Activated T-cell treated with anti-CD3 and anti-CD28 coated beads, Interleukin-2, amount 50 U/mL, for 48 hours (primary cell): ENCODE measurements at regions not wholly inside any gene's neighbourhood (a gene's known extent, or its start where the extent isn't known, plus 50 kb on each side); places are given as distances from the start of the nearest gene placed in this dataset.
"Not testable (repeated sequence)": the region's sequence is repeated elsewhere in the genome, so short reads cannot be mapped to it uniquely, and the experiment has no call there.

Source experiments
- DNase-seq, 2 experiments: peaks; one replicate each; pipeline ENCODE4 v3.0.0-alpha.2; 2020

DNA sequence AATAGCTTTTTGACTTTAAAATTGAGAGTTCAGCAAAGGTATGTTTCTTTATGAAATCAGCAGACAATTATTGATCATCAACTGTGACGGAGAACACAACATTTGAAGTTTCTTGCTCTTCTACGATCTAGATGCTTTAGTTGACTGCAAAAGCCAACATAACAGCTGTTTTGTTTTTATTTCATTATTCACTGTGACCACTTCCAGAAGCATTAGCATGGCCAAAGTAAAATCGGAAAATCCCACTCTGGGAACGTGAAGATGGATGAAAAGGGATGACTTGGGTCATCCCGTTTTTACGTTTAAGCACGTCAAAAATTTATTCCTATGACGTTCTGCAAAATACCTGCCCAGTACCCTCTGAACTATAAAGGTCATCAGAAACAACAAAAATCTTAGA lies 833.0 kb upstream of the ADAMTS5 start:
- DNase-seq = no peak

DNA sequence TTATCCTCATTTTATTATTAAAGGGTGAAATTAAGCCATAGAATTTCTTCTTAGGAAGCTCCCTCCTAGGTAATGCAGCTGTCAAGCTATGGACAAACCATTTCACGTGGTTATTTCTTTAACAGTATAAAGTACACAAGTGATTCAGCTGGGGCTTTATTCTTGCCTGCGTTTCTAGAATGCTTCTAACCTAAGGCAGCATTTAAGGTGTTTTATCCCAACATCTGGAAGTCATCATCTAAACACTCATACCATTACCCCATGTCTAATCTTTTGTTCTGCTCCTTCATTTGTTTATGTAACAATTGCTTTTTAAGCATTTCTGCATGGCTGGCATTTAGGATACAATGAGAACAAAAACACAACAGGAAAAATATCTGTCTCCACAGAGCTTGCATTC lies 829.2 kb upstream of the ADAMTS5 start:
- DNase-seq = no peak

DNA sequence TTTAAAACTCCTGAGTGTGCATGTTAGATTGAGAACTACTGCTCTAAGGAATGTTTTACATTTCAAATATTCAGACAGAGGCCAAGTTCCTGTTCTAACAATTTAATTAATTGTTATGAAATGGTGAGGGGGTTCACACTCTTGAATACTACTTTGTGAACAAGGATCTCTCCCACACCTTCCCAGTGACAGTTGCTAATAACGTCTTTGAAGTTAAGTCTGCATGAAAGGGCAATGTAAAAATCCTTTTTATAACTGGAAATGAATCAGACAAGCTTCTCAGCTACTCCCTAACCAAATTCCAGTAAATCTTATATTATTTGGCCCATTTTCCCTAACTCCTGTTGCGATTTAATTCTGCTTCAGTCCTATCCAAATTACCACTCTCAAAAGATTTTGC lies 828.5 kb upstream of the ADAMTS5 start:
- no peak for DNase-seq

DNA sequence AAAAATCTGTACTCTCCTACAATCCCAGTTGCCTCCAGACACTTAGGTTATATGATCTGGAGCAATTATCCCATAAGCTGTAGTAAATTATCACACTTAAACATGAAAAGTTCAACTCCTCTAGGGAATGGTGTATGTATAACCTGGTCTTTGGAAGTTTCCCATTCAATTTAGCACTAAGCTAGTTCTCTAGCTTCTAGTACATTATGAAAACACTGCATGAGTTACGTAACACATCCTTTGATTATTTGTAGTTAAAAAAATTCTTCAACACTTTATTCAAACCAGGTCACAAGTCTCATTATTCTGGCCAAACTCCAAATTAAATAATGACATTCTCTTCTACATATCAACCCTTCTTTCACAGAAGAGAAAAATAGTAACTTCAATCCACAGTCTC lies 827.0 kb upstream of the ADAMTS5 start:
- no peak for DNase-seq

DNA sequence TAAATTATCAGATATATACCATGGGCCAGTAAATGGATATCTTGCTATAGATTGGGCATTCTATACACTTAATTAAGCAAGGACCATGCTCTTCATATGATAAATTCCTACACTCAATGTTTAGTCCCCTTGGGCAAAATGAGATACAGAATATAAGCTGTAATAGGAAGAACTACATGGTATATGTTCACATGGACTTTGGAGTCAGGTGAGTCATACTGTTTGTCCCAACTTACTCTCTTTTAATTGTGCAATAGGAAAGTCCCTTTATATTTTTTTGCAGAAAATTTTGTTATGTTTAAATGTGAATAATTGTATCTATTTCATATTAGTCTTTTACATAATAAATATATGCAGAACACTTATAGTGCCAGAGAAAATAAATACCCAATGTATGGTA lies 820.2 kb upstream of the ADAMTS5 start:
- DNase-seq = no peak

DNA sequence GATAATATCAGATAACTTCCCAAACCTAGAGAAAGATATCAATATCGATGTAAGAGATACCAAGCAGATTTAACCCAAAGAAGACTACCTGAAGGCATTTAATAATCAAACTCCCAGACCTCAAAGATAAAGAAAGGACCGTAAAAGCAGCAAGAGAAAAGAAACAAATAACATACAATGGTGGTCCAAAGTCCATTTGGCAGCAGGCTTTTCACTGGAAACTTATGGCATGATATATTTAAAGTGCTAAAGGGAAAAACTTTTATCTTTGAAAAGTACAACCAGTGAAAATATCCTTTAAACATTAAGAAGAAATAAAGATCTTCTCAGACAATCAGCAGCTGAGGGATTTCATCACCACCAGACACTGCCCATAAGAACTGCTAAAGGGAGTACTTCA lies 812.7 kb upstream of the ADAMTS5 start:
- no peak for DNase-seq

DNA sequence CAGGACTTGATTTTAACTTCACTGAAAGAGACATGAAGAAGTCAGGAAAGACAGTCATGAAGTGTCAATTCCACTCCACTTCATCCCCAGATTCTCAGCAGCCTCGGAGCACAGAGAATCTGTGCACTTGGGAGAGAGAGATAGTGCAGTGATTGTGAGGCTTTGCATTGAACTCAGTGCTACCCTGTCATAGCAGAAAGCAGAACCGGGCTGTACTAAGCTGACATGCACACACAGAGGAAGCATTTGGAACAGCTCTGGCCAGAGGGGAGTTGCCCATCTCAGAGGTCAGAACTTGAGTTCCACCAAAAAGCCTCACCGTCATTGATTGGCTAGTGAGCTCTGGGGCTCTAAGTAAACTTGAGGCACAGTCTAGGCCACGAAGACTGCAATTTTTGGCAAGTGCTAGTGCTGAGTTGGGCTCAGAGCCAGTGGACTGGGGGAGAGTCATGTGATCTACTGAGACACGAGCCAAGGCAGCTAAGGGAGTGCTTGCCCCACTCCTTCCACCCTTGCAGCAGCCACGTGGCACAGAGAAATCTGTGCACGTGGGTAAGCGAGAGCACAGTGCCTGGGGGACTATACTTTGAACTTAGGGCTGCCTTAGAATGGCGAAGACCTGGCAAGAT lies 810.2 kb upstream of the ADAMTS5 start:
- no peak for DNase-seq

DNA sequence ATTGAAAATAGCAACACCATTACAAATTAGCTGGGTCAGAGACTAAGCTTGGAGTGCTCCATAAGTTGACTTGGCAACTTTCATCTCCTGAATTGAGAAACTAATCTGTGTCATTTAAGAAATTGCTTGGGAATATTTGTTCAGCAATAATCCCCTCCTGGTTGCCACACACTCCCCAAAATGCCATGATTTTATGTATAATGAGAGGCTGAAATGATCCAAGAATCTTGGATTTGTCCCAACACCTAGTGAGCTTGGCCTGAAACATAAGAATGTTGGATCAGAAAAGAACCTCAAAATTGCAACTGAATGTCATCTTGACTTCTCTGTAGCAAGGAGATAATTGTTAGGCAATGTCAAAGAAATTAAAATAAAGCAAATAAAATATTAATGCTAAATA lies 805.9 kb upstream of the ADAMTS5 start:
- DNase-seq = no peak

DNA sequence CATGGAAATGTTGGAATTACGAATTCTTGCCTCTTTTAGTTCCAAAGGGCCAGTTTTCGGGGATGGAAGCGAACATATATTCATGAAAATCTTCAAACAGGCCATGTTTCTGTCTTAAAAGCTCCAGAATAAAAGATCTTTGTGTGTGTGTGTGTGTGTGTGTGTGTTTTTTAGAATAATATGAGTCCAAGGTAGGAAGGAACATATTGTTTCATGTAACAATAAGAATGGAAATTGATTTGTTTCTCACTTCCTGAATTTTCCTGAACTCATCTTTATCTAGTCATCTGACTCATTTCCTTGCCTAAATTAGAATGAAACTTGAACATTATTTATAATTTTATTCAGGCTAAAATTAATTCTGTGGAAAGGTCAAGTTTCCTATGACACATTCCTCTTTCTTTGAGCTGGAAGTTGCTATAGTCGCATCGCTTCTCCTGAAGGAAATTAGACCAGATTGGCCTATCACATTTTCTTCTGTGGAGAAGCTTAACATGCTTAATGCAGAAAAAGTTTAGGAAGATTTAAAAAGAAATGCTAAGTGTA lies 805.1 kb upstream of the ADAMTS5 start:
- DNase-seq = no peak

DNA sequence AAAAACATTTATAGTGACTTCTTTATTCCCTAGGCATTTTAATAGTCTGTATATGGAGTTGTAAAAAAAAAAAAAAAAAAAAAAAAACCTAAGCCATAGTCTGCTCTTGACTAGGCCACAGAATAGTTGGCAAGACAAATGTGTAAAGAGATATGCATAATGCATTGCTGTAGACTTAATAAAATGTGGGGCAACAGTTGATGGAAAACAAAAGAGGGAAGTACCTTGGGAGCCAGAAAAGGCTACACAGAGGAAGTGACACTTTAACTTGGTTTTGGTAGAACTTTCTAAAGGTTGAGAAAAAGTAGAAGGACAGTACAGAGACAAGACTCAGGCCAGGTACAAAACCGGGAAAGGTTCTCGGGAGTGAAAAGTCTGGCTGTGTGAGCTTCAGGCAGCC lies 802.9 kb upstream of the ADAMTS5 start:
- DNase-seq = no peak

DNA sequence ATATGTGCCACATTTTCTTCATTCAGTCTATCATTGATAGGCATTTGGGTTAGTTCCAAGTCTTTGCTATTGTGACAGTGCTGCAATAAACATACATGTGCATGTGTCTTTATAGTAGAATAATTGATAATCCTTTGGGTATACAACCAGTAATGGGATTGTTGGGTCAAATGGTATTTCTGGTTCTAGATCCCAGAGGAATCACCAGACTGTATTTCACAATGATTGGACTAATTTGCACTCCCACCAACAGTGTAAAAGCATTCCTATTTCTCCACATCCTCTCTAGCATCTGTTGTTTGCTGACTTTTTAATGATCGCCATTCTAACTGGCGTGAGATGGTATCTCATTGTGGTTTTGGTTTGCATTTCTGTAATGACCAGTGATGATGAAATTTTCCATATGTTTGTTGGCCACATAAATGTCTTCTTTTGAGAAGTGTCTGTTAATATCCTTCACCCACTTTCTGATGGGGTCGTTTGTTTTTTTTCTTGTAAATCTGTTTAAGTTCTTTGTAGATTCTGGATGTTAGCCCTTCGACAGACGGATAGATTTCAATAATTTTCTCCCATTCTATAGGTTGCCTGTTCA lies 801.3 kb upstream of the ADAMTS5 start:
- DNase-seq = not testable (repeated sequence)

DNA sequence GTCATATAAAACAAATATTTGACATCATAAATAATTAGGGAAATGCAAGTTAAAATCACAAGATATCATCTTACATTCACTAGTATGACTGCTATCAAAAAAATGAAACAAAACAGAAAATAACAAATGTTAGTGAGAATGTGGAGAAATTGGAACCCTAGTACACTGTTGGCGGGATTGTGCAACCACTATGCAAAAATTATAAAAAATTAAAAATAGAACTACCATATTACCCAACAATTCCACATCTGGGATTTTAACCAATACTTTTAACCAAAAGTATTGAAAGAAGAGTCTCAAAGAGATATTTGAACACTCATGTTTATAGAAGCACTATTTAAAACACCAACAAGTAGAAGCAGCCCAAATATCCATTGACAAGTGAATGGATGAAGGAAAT lies 797.2 kb upstream of the ADAMTS5 start:
- no peak for DNase-seq

DNA sequence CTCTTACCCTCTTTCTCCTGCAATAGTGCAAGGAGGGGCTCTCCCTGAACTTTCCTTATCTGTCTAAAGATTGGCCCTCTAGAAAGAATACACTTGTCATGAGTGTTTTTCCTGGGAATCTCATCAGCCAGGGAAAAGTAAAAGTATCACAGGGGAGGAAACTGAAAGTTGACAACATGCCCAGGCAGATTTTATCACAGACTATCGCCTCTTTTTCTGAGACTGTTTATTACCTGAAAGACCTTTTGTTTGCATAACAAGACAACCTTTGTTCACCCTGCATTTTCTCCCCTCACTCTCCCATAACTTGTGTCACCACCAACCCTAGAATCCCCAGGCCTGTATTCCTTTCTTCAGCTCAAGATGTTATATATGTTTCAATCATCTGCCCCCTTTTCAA lies 794.7 kb upstream of the ADAMTS5 start:
- DNase-seq = no peak

DNA sequence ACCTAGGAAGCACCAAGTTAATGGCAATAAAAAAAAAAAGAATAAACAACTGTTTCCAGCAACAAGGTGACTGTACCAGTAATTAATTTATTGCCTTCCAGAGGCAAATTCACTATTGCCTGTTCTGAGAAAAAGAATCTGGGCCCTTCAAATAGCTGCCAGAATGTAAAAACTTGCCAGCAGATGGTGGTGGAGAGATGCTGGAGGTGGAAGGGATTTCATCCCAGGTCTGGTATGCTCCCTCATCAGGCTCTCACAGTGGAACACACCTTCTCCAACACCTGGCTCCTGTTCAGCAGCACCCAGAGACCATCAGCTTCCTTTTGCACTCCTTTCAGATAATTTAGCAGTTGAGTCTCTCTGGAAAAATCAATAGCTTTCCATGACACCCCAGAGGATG lies 792.9 kb upstream of the ADAMTS5 start:
- no peak for DNase-seq

DNA sequence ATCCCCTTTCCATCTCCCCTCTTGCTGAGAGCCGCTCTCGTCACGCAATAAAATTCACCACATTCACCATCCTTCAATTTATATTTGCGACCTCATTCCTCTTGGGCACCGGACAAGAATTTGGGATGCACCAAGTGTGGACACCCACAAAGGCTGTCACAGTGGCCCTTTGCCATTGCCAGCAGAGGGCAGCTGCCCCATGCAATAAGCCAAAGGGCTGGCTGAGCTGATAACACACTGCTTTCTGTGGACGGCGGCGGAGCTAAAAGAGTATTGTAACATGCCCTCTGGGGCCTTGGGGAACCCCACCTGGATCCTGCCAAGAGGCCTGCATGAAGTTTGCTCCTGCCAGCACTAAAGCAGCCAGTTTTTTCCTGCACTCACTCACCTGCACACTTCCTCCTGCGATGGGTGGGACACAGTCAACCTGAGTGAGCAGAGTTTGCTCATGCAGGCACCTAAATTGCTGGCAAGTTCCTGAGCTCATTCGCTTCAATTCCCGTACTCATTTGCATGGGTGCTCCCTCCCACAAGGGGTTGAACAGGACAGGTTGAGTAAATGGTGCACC lies 792.3 kb upstream of the ADAMTS5 start:
- DNase-seq = no peak

DNA sequence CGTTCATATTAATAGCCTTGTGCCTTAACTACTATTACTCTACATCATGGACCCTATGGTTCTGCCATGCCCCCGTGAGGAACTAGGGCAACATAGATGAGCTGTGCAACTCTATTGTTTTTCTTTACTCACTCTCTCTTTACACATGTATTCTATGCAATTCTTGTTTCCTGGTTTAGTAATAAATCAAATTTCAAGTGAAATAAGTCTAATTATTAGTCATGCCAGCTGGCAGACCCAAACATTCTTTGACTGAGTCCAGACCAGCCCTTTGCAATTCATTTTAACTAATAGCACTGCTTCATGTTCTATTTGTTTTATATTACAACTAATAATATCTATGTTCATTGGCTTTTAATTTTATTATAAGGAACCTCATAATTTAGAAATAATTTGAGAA lies 789.3 kb upstream of the ADAMTS5 start:
- DNase-seq = no peak

DNA sequence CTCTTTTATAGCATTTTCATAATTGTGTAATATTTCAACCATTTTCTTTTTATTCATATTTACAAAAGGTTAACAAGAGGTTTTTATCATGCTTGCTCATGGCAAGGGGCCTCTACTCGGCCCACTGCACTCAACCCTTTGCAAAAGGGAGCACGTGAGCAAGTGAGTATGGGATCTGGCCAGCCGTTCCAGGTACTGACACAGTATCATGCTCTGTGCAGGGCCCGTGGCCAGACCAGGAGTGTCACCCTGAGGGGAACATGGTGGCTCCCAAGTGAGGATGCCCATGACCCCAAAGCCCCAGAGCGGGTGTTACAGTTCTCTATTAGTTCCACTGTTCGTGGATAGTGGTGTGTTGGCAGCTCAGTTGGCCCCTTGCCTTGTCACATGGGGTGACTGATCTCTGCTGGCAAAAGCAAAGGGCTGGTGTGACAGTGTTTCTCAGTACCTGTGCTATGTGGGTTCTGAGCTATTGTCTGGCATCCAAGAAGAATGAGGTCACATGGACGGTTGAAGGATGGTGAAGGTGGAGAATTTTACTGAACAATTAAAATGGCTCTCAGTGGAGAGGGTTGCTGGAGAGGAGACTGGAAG lies 777.2 kb upstream of the ADAMTS5 start:
- DNase-seq = no peak

DNA sequence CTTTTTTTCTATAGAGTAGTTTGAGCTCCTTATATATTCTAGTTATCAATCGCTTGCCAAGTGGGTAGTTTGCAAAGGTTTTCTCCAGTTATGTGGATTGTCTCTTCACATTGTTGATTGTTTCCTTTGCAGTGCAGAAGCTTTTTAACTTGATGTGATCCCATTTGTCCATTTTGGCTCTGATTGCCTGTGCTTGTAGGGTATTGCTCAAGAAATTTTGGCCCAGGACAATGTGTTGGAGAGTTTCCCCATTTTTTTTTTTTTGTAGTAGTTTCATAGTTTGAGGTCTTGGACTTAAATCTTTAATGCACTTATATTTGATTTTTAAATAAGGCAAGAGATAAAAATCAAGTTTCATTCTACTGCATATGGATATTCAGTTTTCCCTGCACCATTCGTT lies 774.8 kb upstream of the ADAMTS5 start:
- DNase-seq = no peak

DNA sequence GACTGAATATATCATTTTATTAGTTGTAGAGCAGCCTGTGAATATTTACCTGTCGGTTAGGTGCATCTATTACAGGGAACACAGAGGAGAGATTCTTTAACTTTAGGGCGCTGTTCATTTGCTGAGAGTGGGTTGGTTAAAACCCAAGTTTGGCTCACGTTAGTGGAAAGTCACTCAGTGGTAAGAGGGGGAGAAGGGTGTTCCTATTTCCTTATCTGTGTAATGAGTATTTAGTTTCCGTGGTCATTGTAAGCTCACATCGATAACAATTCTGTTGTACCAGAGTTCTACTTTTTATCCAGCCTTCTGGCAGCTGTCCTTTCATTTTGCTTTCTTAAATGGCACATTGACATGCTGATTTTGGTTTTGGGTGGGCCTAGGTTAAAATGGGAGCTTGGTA lies 773.2 kb upstream of the ADAMTS5 start:
- no peak for DNase-seq

DNA sequence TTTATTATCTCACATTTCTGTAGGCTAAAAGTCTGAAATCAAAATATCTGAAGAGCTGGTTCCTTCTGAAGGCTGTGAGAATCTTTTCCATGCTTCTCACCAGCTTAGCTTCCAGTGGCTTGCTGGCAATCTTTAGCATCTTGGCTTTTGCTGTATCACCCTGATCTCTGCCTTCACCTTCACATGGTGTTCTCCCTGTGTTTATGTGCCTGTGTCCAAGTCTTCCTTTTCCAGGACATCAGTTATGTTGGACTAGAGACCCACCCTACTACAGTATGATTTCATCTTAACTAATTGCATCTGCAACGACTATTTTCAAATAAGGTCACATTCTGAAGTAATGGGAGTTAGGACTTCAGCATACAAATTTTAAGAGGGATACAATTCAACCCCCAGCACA lies 772.3 kb upstream of the ADAMTS5 start:
- DNase-seq = no peak

DNA sequence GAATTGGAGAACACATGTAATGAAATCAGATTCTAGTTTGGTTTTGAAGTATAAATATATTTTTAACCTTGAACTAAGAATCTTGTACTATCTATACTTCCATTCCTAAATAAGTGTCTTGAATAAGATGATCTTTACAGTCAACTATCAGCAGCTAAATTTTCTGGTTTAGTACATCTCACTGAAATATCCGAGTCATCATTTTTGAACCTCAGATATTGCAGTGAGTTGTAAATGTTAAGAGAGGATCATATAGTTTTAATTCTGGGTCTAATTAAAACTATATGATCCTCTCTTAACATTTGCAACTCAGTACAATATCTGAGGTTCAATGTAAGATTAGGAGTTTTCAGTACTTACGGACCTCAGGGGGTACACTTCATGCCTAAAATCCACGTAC lies 768.8 kb upstream of the ADAMTS5 start:
- no peak for DNase-seq

DNA sequence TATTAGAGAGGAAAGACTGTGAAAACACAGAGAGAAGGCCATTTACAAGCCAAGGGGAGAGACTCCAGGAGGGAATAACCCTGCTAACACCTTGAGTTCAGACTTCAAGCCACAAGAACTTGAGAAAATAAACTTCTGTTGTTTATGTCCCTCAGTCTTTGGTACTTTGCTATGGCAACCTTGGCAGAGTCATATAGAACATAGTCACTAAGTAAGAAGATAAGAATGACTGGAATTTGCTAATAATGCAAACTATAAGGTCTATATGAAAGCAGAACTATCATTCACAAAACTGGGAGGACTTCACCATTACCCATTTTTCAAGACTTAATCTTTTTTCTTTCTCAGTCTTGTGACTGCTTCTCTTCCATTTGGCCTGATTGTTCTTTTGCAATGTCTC lies 767.3 kb upstream of the ADAMTS5 start:
- DNase-seq = no peak

DNA sequence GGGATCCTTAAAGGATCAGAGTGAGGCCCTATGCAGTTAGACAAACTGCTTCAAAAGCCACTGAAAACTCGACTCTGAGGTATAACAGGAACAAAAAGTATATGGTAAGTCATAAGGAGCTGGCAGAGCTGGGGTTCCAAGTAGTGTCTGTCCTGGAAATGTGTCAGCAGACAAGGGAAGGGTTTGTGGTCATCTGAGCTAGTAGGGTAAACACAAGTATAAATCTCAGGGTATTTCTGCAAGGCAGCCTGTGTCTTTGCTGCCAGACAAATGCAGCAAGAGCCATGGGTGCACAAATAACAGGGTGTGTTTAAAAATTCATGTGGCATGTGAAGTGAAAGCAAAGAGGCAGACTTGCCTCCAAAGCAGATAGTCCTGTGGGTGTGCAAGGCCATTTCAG lies 759.0 kb upstream of the ADAMTS5 start:
- DNase-seq = no peak

DNA sequence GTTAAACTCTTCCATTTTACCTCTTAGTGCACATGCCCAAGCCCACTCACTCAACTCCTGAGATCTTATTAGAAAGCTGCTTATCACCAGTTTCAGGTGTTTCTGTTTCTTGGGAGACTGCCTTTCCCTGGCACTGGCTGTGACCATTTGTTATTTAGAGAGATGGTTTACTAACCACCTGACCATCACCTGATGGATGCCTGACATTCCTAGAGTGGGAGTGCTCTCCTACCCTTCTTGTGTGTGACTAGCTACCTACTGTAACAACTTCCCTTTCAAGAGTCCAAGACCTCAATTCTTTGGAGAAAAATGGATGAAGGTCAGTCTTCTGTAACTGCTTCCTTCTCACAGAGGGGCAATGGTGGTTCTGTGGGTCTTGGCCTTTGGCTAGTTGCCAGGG lies 755.2 kb upstream of the ADAMTS5 start:
- DNase-seq = no peak
